ENCODE measurements at regions not wholly inside any gene's neighbourhood (a gene's known extent, or its start where the extent isn't known, plus 50 kb on each side); places are given as distances from the start of the nearest gene placed in this dataset.

- no peaks in the 10 kb centered on the region for H3K9me3 Mint-ChIP-seq
- no peak for ATAC-seq (replicated peaks)
- H3K27me3 Mint-ChIP-seq, result peaks cover 3% of the 10 kb centered on the region
- no peak overlapping the region for H3K4me3 Mint-ChIP-seq
- no peaks in the 10 kb centered on the region for H3K4me1 Mint-ChIP-seq
- no peak overlapping the region for H3K27ac Mint-ChIP-seq
- no peaks in the 10 kb centered on the region for H3K36me3 Mint-ChIP-seq (ENCODE audit: low read depth)
Observed at GRCh38 chr13:53135301-53135700, 106.7 kb downstream of the OLFM4 start.

GRCh38 chr13:53136554-53137215, 108.1 kb downstream of the OLFM4 start:
- no peak for ATAC-seq (replicated peaks)
- Mint-ChIP-seq H3K9me3 (no peaks in the 10 kb centered on the region), H3K36me3 (ENCODE audit: low read depth) (no peaks in the 10 kb centered on the region), H3K4me1 (no peaks in the 10 kb centered on the region), H3K27ac (no peak overlapping the region), H3K27me3 (peaks cover 3% of the 10 kb centered on the region), H3K4me3 (no peak overlapping the region)

- ATAC-seq (replicated peaks), result no peak
- H3K4me1 Mint-ChIP-seq, result no peaks in the 10 kb centered on the region
- H3K27ac Mint-ChIP-seq, result no peak overlapping the region
- H3K9me3 Mint-ChIP-seq, result no peaks in the 10 kb centered on the region
- no peaks in the 10 kb centered on the region for H3K27me3 Mint-ChIP-seq
- no peaks in the 10 kb centered on the region for H3K36me3 Mint-ChIP-seq (ENCODE audit: low read depth)
- H3K4me3 Mint-ChIP-seq, result no peak overlapping the region
Observed at GRCh38 chr13:53137779-53138178, 109.2 kb downstream of the OLFM4 start.

- Mint-ChIP-seq H3K4me1 (no peaks in the 10 kb centered on the region), H3K4me3 (no peak overlapping the region), H3K27ac (no peak overlapping the region), H3K36me3 (ENCODE audit: low read depth) (no peaks in the 10 kb centered on the region), H3K9me3 (no peaks in the 10 kb centered on the region), H3K27me3 (no peaks in the 10 kb centered on the region)
- ATAC-seq (replicated peaks), result no peak
Observed at GRCh38 chr13:53138376-53139036, 109.9 kb downstream of the OLFM4 start.

GRCh38 chr13:53141336-53141735, 112.7 kb downstream of the OLFM4 start:
- H3K27me3 Mint-ChIP-seq, result peaks cover 6% of the 10 kb centered on the region
- no peak for ATAC-seq (replicated peaks)
- H3K9me3 Mint-ChIP-seq, result no peaks in the 10 kb centered on the region
- H3K27ac Mint-ChIP-seq, result no peak overlapping the region
- H3K36me3 Mint-ChIP-seq (ENCODE audit: low read depth), result no peaks in the 10 kb centered on the region
- H3K4me1 Mint-ChIP-seq, result no peaks in the 10 kb centered on the region
- H3K4me3 Mint-ChIP-seq, result no peak overlapping the region

GRCh38 chr13:53142306-53142705, 113.7 kb downstream of the OLFM4 start:
- peaks cover 6% of the 10 kb centered on the region for H3K27me3 Mint-ChIP-seq

GRCh38 chr13:53143757-53144339, 115.2 kb downstream of the OLFM4 start:
- Mint-ChIP-seq H3K27ac (no peak overlapping the region), H3K4me3 (no peak overlapping the region), H3K4me1 (no peaks in the 10 kb centered on the region), H3K27me3 (peaks cover 6% of the 10 kb centered on the region), H3K36me3 (ENCODE audit: low read depth) (no peaks in the 10 kb centered on the region), H3K9me3 (no peaks in the 10 kb centered on the region)
- no peak for ATAC-seq (replicated peaks)

More at GRCh38 chr13:53142306-53142705, 113.7 kb downstream of the OLFM4 start:
- no peak for ATAC-seq (replicated peaks)
- Mint-ChIP-seq H3K27ac (no peak overlapping the region), H3K4me1 (no peaks in the 10 kb centered on the region), H3K4me3 (no peak overlapping the region), H3K36me3 (ENCODE audit: low read depth) (no peaks in the 10 kb centered on the region), H3K9me3 (no peaks in the 10 kb centered on the region)

GRCh38 chr13:53144826-53145225, 116.2 kb downstream of the OLFM4 start:
- Mint-ChIP-seq H3K9me3 (no peaks in the 10 kb centered on the region), H3K4me3 (no peak overlapping the region), H3K27me3 (peaks cover 6% of the 10 kb centered on the region), H3K36me3 (ENCODE audit: low read depth) (no peaks in the 10 kb centered on the region), H3K4me1 (no peaks in the 10 kb centered on the region), H3K27ac (no peak overlapping the region)
- ATAC-seq (replicated peaks), result no peak

- no peaks in the 10 kb centered on the region for H3K36me3 Mint-ChIP-seq (ENCODE audit: low read depth)
- H3K9me3 Mint-ChIP-seq, result no peaks in the 10 kb centered on the region
- no peak for ATAC-seq (replicated peaks)
- no peaks in the 10 kb centered on the region for H3K4me1 Mint-ChIP-seq
- no peak overlapping the region for H3K4me3 Mint-ChIP-seq
- peaks cover 7% of the 10 kb centered on the region for H3K27me3 Mint-ChIP-seq
- H3K27ac Mint-ChIP-seq, result no peak overlapping the region
Observed at GRCh38 chr13:53150568-53150967, 122.0 kb downstream of the OLFM4 start.

GRCh38 chr13:53151336-53152056, 122.9 kb downstream of the OLFM4 start:
- Mint-ChIP-seq H3K27me3 (peaks cover 7% of the 10 kb centered on the region), H3K9me3 (no peaks in the 10 kb centered on the region), H3K36me3 (ENCODE audit: low read depth) (no peaks in the 10 kb centered on the region), H3K4me3 (no peak overlapping the region), H3K27ac (no peak overlapping the region), H3K4me1 (no peaks in the 10 kb centered on the region)
- peak; percentile 86 for ATAC-seq (replicated peaks)

GRCh38 chr13:53152057-53152421, 123.4 kb downstream of the OLFM4 start:
- Mint-ChIP-seq H3K4me3 (no peak overlapping the region), H3K36me3 (ENCODE audit: low read depth) (no peaks in the 10 kb centered on the region), H3K27ac (no peak overlapping the region), H3K9me3 (no peaks in the 10 kb centered on the region), H3K27me3 (peaks cover 7% of the 10 kb centered on the region), H3K4me1 (no peaks in the 10 kb centered on the region)
- ATAC-seq (replicated peaks), result no peak

- Mint-ChIP-seq H3K4me1 (no peaks in the 10 kb centered on the region), H3K9me3 (peaks cover 5% of the 10 kb centered on the region), H3K27me3 (peaks cover 5% of the 10 kb centered on the region), H3K27ac (no peak overlapping the region), H3K4me3 (no peak overlapping the region), H3K36me3 (ENCODE audit: low read depth) (no peaks in the 10 kb centered on the region)
- ATAC-seq (replicated peaks), result no peak
Observed at GRCh38 chr13:53158201-53158600, 129.6 kb downstream of the OLFM4 start.

- Mint-ChIP-seq H3K4me1 (no peaks in the 10 kb centered on the region), H3K9me3 (peaks cover 8% of the 10 kb centered on the region)
Observed at GRCh38 chr13:53159431-53159830, 130.8 kb downstream of the OLFM4 start.

GRCh38 chr13:53160211-53160610, 131.6 kb downstream of the OLFM4 start:
- Mint-ChIP-seq H3K4me3 (no peak overlapping the region), H3K27me3 (peaks cover 9% of the 10 kb centered on the region), H3K4me1 (no peaks in the 10 kb centered on the region), H3K27ac (no peak overlapping the region), H3K9me3 (peaks cover 8% of the 10 kb centered on the region), H3K36me3 (ENCODE audit: low read depth) (no peaks in the 10 kb centered on the region)
- no peak for ATAC-seq (replicated peaks)

More at GRCh38 chr13:53159431-53159830, 130.8 kb downstream of the OLFM4 start:
- Mint-ChIP-seq H3K27ac (no peak overlapping the region), H3K36me3 (ENCODE audit: low read depth) (no peaks in the 10 kb centered on the region), H3K4me3 (no peak overlapping the region), H3K27me3 (peaks cover 8% of the 10 kb centered on the region)
- no peak for ATAC-seq (replicated peaks)

- Mint-ChIP-seq H3K36me3 (ENCODE audit: low read depth) (no peaks in the 10 kb centered on the region), H3K9me3 (peaks cover 8% of the 10 kb centered on the region), H3K27me3 (peaks cover 17% of the 10 kb centered on the region), H3K4me3 (no peak overlapping the region), H3K27ac (no peak overlapping the region), H3K4me1 (no peaks in the 10 kb centered on the region)
- no peak for ATAC-seq (replicated peaks)
Observed at GRCh38 chr13:53161251-53161650, 132.6 kb downstream of the OLFM4 start.
